Osteocyte (in vitro differentiated cells): ENCODE measurements at regions not wholly inside any gene's neighbourhood (a gene's known extent, or its start where the extent isn't known, plus 50 kb on each side); places are given as distances from the start of the nearest gene placed in this dataset.

ENCODE experiments used
- DNase-seq: peaks from one replicate; pipeline ENCODE4 v3.0.0; 2021; ENCODE audit warnings: mixed read lengths; ENCODE audit not compliant: unreplicated experiment; ENCODE audit errors: extremely low spot score
- H3K27ac Mint-ChIP-seq: one replicate; pipeline ENCODE4 v1.8.0; 2021; ENCODE audit warnings: mild to moderate bottlenecking, mixed read lengths; ENCODE audit not compliant: unreplicated experiment
- H3K27me3 Mint-ChIP-seq: one replicate; pipeline ENCODE4 v1.8.0; 2021; ENCODE audit warnings: mixed read lengths; ENCODE audit not compliant: unreplicated experiment
- H3K36me3 Mint-ChIP-seq: one replicate; pipeline ENCODE4 v1.8.0; 2021; ENCODE audit warnings: mixed read lengths; ENCODE audit not compliant: unreplicated experiment
- H3K4me1 Mint-ChIP-seq: one replicate; pipeline ENCODE4 v1.8.0; 2021; ENCODE audit warnings: mixed read lengths; ENCODE audit not compliant: unreplicated experiment
- H3K4me3 Mint-ChIP-seq: one replicate; pipeline ENCODE4 v1.8.0; 2021; ENCODE audit warnings: mild to moderate bottlenecking, moderate library complexity, mixed read lengths; ENCODE audit not compliant: unreplicated experiment
- H3K9me3 Mint-ChIP-seq: one replicate; pipeline ENCODE4 v1.8.0; 2021; ENCODE audit warnings: mixed read lengths; ENCODE audit not compliant: unreplicated experiment
- TF ChIP-seq, protein P1 (sequence below): fragments of 200-600 bp; sonication (generic); IDR thresholded peaks from 2 replicates; pipeline ENCODE4 v1.5.0; 2021; ENCODE audit warnings: antibody characterized with exemption, mild to moderate bottlenecking, moderate library complexity

GRCh38 chr15:95359966-95360365, 970.5 kb upstream of the NR2F2 start:
- Mint-ChIP-seq H3K27ac (no peak overlapping the region), H3K36me3 (peaks cover 5% of the 10 kb centered on the region), H3K27me3 (no peaks in the 10 kb centered on the region), H3K4me1 (peaks cover 17% of the 10 kb centered on the region), H3K4me3 (no peak overlapping the region), H3K9me3 (peaks cover 9% of the 10 kb centered on the region)
- DNase-seq, result no peak
- TF ChIP-seq, protein P1, sequence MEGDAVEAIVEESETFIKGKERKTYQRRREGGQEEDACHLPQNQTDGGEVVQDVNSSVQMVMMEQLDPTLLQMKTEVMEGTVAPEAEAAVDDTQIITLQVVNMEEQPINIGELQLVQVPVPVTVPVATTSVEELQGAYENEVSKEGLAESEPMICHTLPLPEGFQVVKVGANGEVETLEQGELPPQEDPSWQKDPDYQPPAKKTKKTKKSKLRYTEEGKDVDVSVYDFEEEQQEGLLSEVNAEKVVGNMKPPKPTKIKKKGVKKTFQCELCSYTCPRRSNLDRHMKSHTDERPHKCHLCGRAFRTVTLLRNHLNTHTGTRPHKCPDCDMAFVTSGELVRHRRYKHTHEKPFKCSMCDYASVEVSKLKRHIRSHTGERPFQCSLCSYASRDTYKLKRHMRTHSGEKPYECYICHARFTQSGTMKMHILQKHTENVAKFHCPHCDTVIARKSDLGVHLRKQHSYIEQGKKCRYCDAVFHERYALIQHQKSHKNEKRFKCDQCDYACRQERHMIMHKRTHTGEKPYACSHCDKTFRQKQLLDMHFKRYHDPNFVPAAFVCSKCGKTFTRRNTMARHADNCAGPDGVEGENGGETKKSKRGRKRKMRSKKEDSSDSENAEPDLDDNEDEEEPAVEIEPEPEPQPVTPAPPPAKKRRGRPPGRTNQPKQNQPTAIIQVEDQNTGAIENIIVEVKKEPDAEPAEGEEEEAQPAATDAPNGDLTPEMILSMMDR, result no peak

DNA sequence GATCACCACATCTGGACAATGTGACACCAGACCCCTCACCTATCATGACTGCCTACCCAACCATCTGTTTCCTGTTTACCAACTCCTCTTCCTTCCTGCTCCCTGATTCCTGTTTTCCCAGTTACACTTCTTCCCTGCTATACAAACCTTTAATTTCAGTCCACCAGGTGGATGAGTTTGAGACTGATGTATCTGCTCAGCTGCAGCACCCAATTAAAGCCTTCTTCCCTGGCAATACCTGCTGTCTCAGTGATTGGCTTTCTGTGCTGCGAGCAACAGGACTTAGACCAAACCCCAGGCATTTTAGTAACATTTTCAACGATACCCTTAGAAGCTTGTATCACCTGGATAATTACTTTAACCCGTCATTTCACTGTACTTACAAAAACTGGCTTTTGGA, 968.2 kb upstream of the NR2F2 start:
- TF ChIP-seq, protein P1, result no peak
- Mint-ChIP-seq H3K36me3 (peaks cover 5% of the 10 kb centered on the region), H3K27ac (no peak overlapping the region), H3K27me3 (no peaks in the 10 kb centered on the region), H3K4me3 (no peak overlapping the region), H3K4me1 (peaks cover 31% of the 10 kb centered on the region), H3K9me3 (peaks cover 9% of the 10 kb centered on the region)
- no peak for DNase-seq

DNA sequence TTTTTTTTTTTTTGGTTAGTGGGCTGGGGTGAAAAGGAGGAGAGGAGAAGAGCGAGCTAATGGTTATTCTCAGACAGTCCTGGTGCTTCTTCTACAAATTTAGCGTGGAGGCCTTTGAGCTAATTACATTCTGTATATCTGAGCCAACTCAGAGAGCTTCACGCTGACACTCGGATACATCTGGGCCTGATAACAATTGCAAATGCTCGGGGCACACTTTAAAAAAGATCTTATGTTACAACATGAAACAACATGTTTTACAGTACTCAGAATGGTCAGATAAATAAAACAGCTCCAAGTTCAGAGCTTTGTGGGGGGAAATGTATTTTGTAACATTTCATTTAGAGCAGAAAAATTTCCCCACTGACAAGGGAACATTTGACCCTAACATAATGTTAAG, 966.9 kb upstream of the NR2F2 start:
- TF ChIP-seq, protein P1, result no peak
- no peak overlapping the region for H3K27ac Mint-ChIP-seq
- H3K27me3 Mint-ChIP-seq, result no peaks in the 10 kb centered on the region
- peaks cover 3% of the 10 kb centered on the region for H3K36me3 Mint-ChIP-seq
- no peak for DNase-seq
- H3K4me3 Mint-ChIP-seq, result no peak overlapping the region
- peaks cover 9% of the 10 kb centered on the region for H3K9me3 Mint-ChIP-seq
- peaks cover 38% of the 10 kb centered on the region for H3K4me1 Mint-ChIP-seq

DNA sequence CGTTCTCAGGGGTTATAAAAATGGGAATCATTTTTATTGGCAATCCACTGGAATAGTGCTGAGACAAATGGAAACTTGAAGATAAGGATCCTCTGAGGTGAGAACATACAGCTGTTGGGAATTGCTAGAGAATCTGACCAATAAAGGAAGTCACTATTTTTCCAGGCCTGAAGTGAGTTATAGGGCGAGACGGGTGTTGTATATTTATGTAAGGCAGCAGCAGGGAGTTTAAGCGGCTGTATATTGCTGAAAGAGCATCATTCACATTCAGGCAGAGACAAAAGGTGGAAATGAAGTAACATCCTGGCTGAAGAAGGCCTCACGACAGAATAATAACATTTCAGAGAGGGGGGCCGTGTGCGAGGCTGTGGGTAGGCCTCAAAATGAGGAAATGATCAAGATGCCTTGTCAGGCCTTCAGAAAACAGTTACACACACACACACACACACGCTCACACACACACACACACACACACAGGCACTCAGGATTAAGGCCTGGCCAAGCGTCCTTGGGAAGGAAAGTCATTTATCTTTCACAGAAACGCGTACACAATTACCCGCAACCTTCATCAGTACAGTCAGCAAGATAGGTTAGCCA, 964.9 kb upstream of the NR2F2 start:
- DNase-seq, result no peak

DNA sequence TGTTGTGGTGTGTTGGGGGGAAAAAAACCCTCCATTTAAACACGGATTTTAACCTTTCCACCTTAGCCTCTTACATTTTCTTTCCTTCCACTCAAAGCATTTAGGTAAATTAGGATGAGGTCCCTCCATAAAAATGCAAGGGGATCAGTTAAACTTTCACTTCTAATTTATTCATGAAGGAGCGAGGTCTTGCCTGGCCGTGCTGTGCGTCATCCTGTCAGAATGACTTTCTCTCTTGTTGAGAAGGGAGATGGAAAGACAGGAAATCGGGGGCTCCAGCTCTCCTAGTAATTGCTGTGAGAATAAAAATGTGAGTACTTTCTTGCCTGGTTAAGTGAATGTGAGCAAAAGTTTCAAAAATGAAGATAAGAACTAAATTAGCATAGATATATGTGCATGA, 962.3 kb upstream of the NR2F2 start:
- Mint-ChIP-seq H3K27ac (peak overlapping the region; percentile 89), H3K4me1 (peaks cover 42% of the 10 kb centered on the region), H3K4me3 (peak overlapping the region; percentile 61), H3K36me3 (no peaks in the 10 kb centered on the region), H3K27me3 (no peaks in the 10 kb centered on the region), H3K9me3 (no peaks in the 10 kb centered on the region)
- no peak for DNase-seq
- TF ChIP-seq, protein P1, result no peak

More for the DNA sequence above, 964.9 kb upstream of the NR2F2 start:
- Mint-ChIP-seq H3K36me3 (peaks cover 3% of the 10 kb centered on the region), H3K4me3 (no peak overlapping the region), H3K27ac (peak overlapping the region; percentile 65), H3K4me1 (peaks cover 42% of the 10 kb centered on the region), H3K27me3 (no peaks in the 10 kb centered on the region), H3K9me3 (peaks cover 9% of the 10 kb centered on the region)
- TF ChIP-seq, protein P1, result no peak
